ENCODE measurements at regions not wholly inside any gene's neighbourhood (a gene's known extent, or its start where the extent isn't known, plus 50 kb on each side); places are given as distances from the start of the nearest gene placed in this dataset.
A peak's percentile ranks its signal among the peaks of the same experiment; 100 is the strongest.

- Histone ChIP-seq H3K4me1 (peaks cover 0 to 8% (median 0%) of the 10 kb centered on the region in 6 donors), H3K27ac (no peak overlapping the region), H3K36me3 (no peaks in the 10 kb centered on the region), H3K9me3 (no peaks in the 10 kb centered on the region), H3K27me3 (replicated peaks in 1 of 7) (peaks cover 0 to 4% (median 0%) of the 10 kb centered on the region in 7 donors), H3K4me3 (no peak overlapping the region)
- intact Hi-C loops (cut with DNase I; ENCODE audit: low total_unique reads) = no loop called here
- DNase-seq = peak; percentile 69
- 24 to 37% (median 29%) methylated on average over 11 of the region's 11 CpGs for WGBS, 5 donors
- TF ChIP-seq POLR2AphosphoS5 (IDR thresholded peaks at IDR 0.05) (no peak), CTCF (IDR thresholded peaks at IDR 0.05 in 8 of 11, conservative IDR thresholded peaks at IDR 0.05 in 3 of 11) (peak in 4 of 11 experiments; percentile 9 to 57 (median 34)), POLR2A (IDR thresholded peaks at IDR 0.05) (no peak)
Observed at GRCh38 chr14:22099942-22100763, 426.5 kb upstream of the OR4E1 start.

- Histone ChIP-seq H3K4me1 (peaks cover 0 to 8% (median 0%) of the 10 kb centered on the region in 6 donors), H3K27me3 (replicated peaks in 1 of 7) (no peaks in the 10 kb centered on the region), H3K27ac (no peak overlapping the region), H3K4me3 (no peak overlapping the region), H3K9me3 (no peaks in the 10 kb centered on the region), H3K36me3 (no peaks in the 10 kb centered on the region)
- DNase-seq = no peak
- TF ChIP-seq POLR2AphosphoS5 (IDR thresholded peaks at IDR 0.05) = no peak
- no peak for TF ChIP-seq CTCF (IDR thresholded peaks at IDR 0.05 in 8 of 11, conservative IDR thresholded peaks at IDR 0.05 in 3 of 11)
- TF ChIP-seq POLR2A (IDR thresholded peaks at IDR 0.05) = no peak
- intact Hi-C loops (cut with DNase I; ENCODE audit: low total_unique reads) = no loop called here
Observed at GRCh38 chr14:22098435-22098834, 424.8 kb upstream of the OR4E1 start.

GRCh38 chr14:22097586-22098292 lies 424.1 kb upstream of the OR4E1 start:
- no peak for TF ChIP-seq CTCF (IDR thresholded peaks at IDR 0.05 in 8 of 11, conservative IDR thresholded peaks at IDR 0.05 in 3 of 11)
- no peak for TF ChIP-seq POLR2AphosphoS5 (IDR thresholded peaks at IDR 0.05)
- no peak for TF ChIP-seq POLR2A (IDR thresholded peaks at IDR 0.05)
- Histone ChIP-seq H3K4me3 (no peak overlapping the region), H3K36me3 (no peaks in the 10 kb centered on the region), H3K27ac (peak overlapping the region in 2 of 8 donors; percentile 3 to 6), H3K9me3 (no peaks in the 10 kb centered on the region), H3K4me1 (peaks cover 0 to 8% (median 0%) of the 10 kb centered on the region in 6 donors), H3K27me3 (replicated peaks in 1 of 7) (no peaks in the 10 kb centered on the region)
- WGBS, 5 donors = 26 to 44% (median 37%) methylated on average over 4 of the region's 4 CpGs
- DNase-seq = no peak
- intact Hi-C loops (cut with DNase I; ENCODE audit: low total_unique reads) = no loop called here

GRCh38 chr14:22097072-22097471 lies 423.5 kb upstream of the OR4E1 start:
- TF ChIP-seq POLR2A (IDR thresholded peaks at IDR 0.05) = no peak
- TF ChIP-seq POLR2AphosphoS5 (IDR thresholded peaks at IDR 0.05) = no peak
- TF ChIP-seq CTCF (IDR thresholded peaks at IDR 0.05 in 8 of 11, conservative IDR thresholded peaks at IDR 0.05 in 3 of 11) = no peak
- WGBS, 5 donors = 20 to 28% (median 22%) methylated on average over 5 of the region's 5 CpGs
- H3K4me3 ChIP-seq = no peak overlapping the region
- H3K4me1 ChIP-seq = peaks cover 0 to 8% (median 0%) of the 10 kb centered on the region in 6 donors
- no peaks in the 10 kb centered on the region for H3K36me3 ChIP-seq
- H3K27ac ChIP-seq = peak overlapping the region in 2 of 8 donors; percentile 3 to 6
- no peaks in the 10 kb centered on the region for H3K9me3 ChIP-seq
- intact Hi-C loops (cut with DNase I; ENCODE audit: low total_unique reads) = no loop called here
- no peak for DNase-seq
- no peaks in the 10 kb centered on the region for H3K27me3 ChIP-seq (replicated peaks in 1 of 7)
